IPS-18a (cell line): ENCODE measurements at regions not wholly inside any gene's neighbourhood (a gene's known extent, or its start where the extent isn't known, plus 50 kb on each side); places are given as distances from the start of the nearest gene placed in this dataset.

Source experiments
- H3K27ac ChIP-seq: one replicate; pipeline ENCODE4 v1.5.1; 2013; ENCODE audit warnings: low read length
- H3K27me3 ChIP-seq: one replicate; pipeline ENCODE4 v1.6.1; 2013; ENCODE audit warnings: mild to moderate bottlenecking, low read length; ENCODE audit not compliant: control insufficient read depth, insufficient read depth
- H3K36me3 ChIP-seq: one replicate; pipeline ENCODE4 v1.6.1; 2013; ENCODE audit warnings: low read depth, low read length; ENCODE audit not compliant: control insufficient read depth
- H3K4me1 ChIP-seq: one replicate; pipeline ENCODE4 v1.6.1; 2013; ENCODE audit warnings: low read depth, low read length; ENCODE audit not compliant: control insufficient read depth
- H3K4me3 ChIP-seq: one replicate; pipeline ENCODE4 v1.5.1; 2013; ENCODE audit warnings: low read length
- H3K9ac ChIP-seq: one replicate; pipeline ENCODE4 v1.6.1; 2013; ENCODE audit warnings: mild to moderate bottlenecking, low read length, moderate library complexity
- H3K9me3 ChIP-seq: one replicate; pipeline ENCODE4 v1.6.1; 2013; ENCODE audit warnings: low read depth, low read length; ENCODE audit not compliant: control insufficient read depth

GRCh38 chr13:97124915-97125809 is 97.0 kb upstream of the MBNL2 start:
- no peaks in the 10 kb centered on the region for H3K27me3 ChIP-seq
- no peak overlapping the region for H3K4me3 ChIP-seq
- H3K4me1 ChIP-seq = peaks cover 13% of the 10 kb centered on the region
- no peak overlapping the region for H3K9ac ChIP-seq
- no peak overlapping the region for H3K27ac ChIP-seq
- H3K36me3 ChIP-seq = no peaks in the 10 kb centered on the region
- H3K9me3 ChIP-seq = no peaks in the 10 kb centered on the region

GRCh38 chr13:97125810-97126738 is 96.1 kb upstream of the MBNL2 start:
- no peak overlapping the region for H3K9ac ChIP-seq
- H3K4me1 ChIP-seq = peaks cover 13% of the 10 kb centered on the region
- no peaks in the 10 kb centered on the region for H3K27me3 ChIP-seq
- no peak overlapping the region for H3K4me3 ChIP-seq
- H3K36me3 ChIP-seq = no peaks in the 10 kb centered on the region
- H3K9me3 ChIP-seq = no peaks in the 10 kb centered on the region
- no peak overlapping the region for H3K27ac ChIP-seq

GRCh38 chr13:97127842-97128241 is 94.3 kb upstream of the MBNL2 start:
- peaks cover 13% of the 10 kb centered on the region for H3K4me1 ChIP-seq
- no peak overlapping the region for H3K9ac ChIP-seq
- no peak overlapping the region for H3K4me3 ChIP-seq
- H3K27me3 ChIP-seq = no peaks in the 10 kb centered on the region
- H3K36me3 ChIP-seq = no peaks in the 10 kb centered on the region
- no peak overlapping the region for H3K27ac ChIP-seq
- no peaks in the 10 kb centered on the region for H3K9me3 ChIP-seq

- no peak overlapping the region for H3K9ac ChIP-seq
- no peak overlapping the region for H3K27ac ChIP-seq
- no peaks in the 10 kb centered on the region for H3K9me3 ChIP-seq
- no peaks in the 10 kb centered on the region for H3K36me3 ChIP-seq
- no peaks in the 10 kb centered on the region for H3K27me3 ChIP-seq
- no peak overlapping the region for H3K4me3 ChIP-seq
- peaks cover 6% of the 10 kb centered on the region for H3K4me1 ChIP-seq
Measured at GRCh38 chr13:97130190-97130589, 91.9 kb upstream of the MBNL2 start.

- H3K9me3 ChIP-seq = no peaks in the 10 kb centered on the region
- no peak overlapping the region for H3K4me3 ChIP-seq
- H3K36me3 ChIP-seq = no peaks in the 10 kb centered on the region
- no peak overlapping the region for H3K27ac ChIP-seq
- H3K27me3 ChIP-seq = no peaks in the 10 kb centered on the region
- H3K4me1 ChIP-seq = no peaks in the 10 kb centered on the region
- no peak overlapping the region for H3K9ac ChIP-seq
Measured at GRCh38 chr13:97131447-97131846, 90.7 kb upstream of the MBNL2 start.

GRCh38 chr13:97133554-97133953 is 88.6 kb upstream of the MBNL2 start:
- Histone ChIP-seq H3K27me3 (no peaks in the 10 kb centered on the region), H3K36me3 (no peaks in the 10 kb centered on the region)

GRCh38 chr13:97133955-97134354 is 88.2 kb upstream of the MBNL2 start:
- no peak overlapping the region for H3K9ac ChIP-seq
- no peak overlapping the region for H3K27ac ChIP-seq

More at GRCh38 chr13:97133554-97133953, 88.6 kb upstream of the MBNL2 start:
- H3K4me1 ChIP-seq = no peaks in the 10 kb centered on the region
- H3K9ac ChIP-seq = no peak overlapping the region
- no peak overlapping the region for H3K4me3 ChIP-seq
- no peaks in the 10 kb centered on the region for H3K9me3 ChIP-seq
- no peak overlapping the region for H3K27ac ChIP-seq

GRCh38 chr13:97134364-97135095 is 87.6 kb upstream of the MBNL2 start:
- peaks cover under 1% of the 10 kb centered on the region for H3K4me1 ChIP-seq
- no peak overlapping the region for H3K9ac ChIP-seq
- H3K36me3 ChIP-seq = no peaks in the 10 kb centered on the region
- H3K27me3 ChIP-seq = no peaks in the 10 kb centered on the region
- H3K27ac ChIP-seq = no peak overlapping the region
- no peaks in the 10 kb centered on the region for H3K9me3 ChIP-seq
- H3K4me3 ChIP-seq = no peak overlapping the region

More at GRCh38 chr13:97133955-97134354, 88.2 kb upstream of the MBNL2 start:
- H3K27me3 ChIP-seq = no peaks in the 10 kb centered on the region
- H3K36me3 ChIP-seq = no peaks in the 10 kb centered on the region
- H3K4me3 ChIP-seq = no peak overlapping the region
- no peaks in the 10 kb centered on the region for H3K9me3 ChIP-seq
- no peaks in the 10 kb centered on the region for H3K4me1 ChIP-seq

GRCh38 chr13:97135883-97136282 is 86.2 kb upstream of the MBNL2 start:
- Histone ChIP-seq H3K27ac (no peak overlapping the region), H3K4me3 (no peak overlapping the region), H3K27me3 (no peaks in the 10 kb centered on the region), H3K36me3 (no peaks in the 10 kb centered on the region), H3K4me1 (peaks cover 3% of the 10 kb centered on the region), H3K9me3 (no peaks in the 10 kb centered on the region), H3K9ac (no peak overlapping the region)

GRCh38 chr13:97136418-97136817 is 85.7 kb upstream of the MBNL2 start:
- no peaks in the 10 kb centered on the region for H3K9me3 ChIP-seq
- H3K36me3 ChIP-seq = no peaks in the 10 kb centered on the region
- H3K27me3 ChIP-seq = no peaks in the 10 kb centered on the region
- H3K4me3 ChIP-seq = no peak overlapping the region
- H3K27ac ChIP-seq = no peak overlapping the region
- H3K4me1 ChIP-seq = peaks cover 6% of the 10 kb centered on the region
- H3K9ac ChIP-seq = no peak overlapping the region

GRCh38 chr13:97139691-97140090 is 82.4 kb upstream of the MBNL2 start:
- Histone ChIP-seq H3K4me3 (no peak overlapping the region), H3K9me3 (no peaks in the 10 kb centered on the region), H3K4me1 (peaks cover 16% of the 10 kb centered on the region), H3K36me3 (no peaks in the 10 kb centered on the region), H3K9ac (no peak overlapping the region), H3K27me3 (no peaks in the 10 kb centered on the region), H3K27ac (no peak overlapping the region)
